ENCODE measurements at regions not wholly inside any gene's neighbourhood (a gene's known extent, or its start where the extent isn't known, plus 50 kb on each side); places are given as distances from the start of the nearest gene placed in this dataset.

GRCh38 chr22:25361899-25362214, 142.4 kb downstream of the CRYBB2 start:
- Histone ChIP-seq H4K8ac (ENCODE audit: low read depth, low read length) (no peak overlapping the region), H3K27me3 (ENCODE audit: control insufficient read depth in 3 of 3, insufficient read depth in 3 of 3, low read depth in 1 of 3, low read length in 3 of 3) (no peaks in the 10 kb centered on the region), H2AFZ (ENCODE audit: low read length) (no peak overlapping the region), H4K91ac (ENCODE audit: low read depth, low read length, poor library complexity) (no peak overlapping the region), H3K4me2 (ENCODE audit: insufficient read depth, low read length, poor library complexity, severe bottlenecking) (no peak overlapping the region), H3K9ac (ENCODE audit: low read depth, low read length, poor library complexity) (no peak overlapping the region), H2BK15ac (ENCODE audit: low read length) (no peak overlapping the region), H3K23ac (ENCODE audit: low read depth, low read length, poor library complexity) (no peak overlapping the region), H3K14ac (ENCODE audit: low read length) (no peak overlapping the region), H3K9me3 (replicated peaks in 1 of 2; ENCODE audit: control insufficient read depth in 2 of 2, insufficient read depth in 1 of 2, low read depth in 1 of 2, low read length in 2 of 2) (no peaks in the 10 kb centered on the region), H3K79me1 (ENCODE audit: low read depth, low read length) (peaks cover 8% of the 10 kb centered on the region), H3K4me3 (ENCODE audit: low read length in 2 of 2) (no peak overlapping the region), H2BK120ac (ENCODE audit: low read depth, low read length) (no peak overlapping the region), H3K36me3 (replicated peaks in 1 of 2; ENCODE audit: control insufficient read depth in 2 of 2, insufficient read depth in 2 of 2, low read length in 2 of 2) (peaks cover 8 to 14% of the 10 kb centered on the region in 2 donors), H3K27ac (replicated peaks; ENCODE audit: low read length) (no peak overlapping the region), H3K4me1 (ENCODE audit: control insufficient read depth in 2 of 2, insufficient read depth in 1 of 2, low read depth in 1 of 2, low read length in 2 of 2) (peaks cover 0 to 2% of the 10 kb centered on the region in 2 donors), H2AK5ac (ENCODE audit: low read depth, low read length) (no peak overlapping the region), H3K18ac (ENCODE audit: low read length) (no peak overlapping the region), H2BK12ac (ENCODE audit: low read length) (no peak overlapping the region), H3K4ac (ENCODE audit: low read length) (no peak overlapping the region), H2BK5ac (ENCODE audit: low read length) (no peak overlapping the region)
- no CpG with 5 or more reads among the region's 4 CpGs for WGBS, 2 donors (ENCODE audit: extremely low coverage in 2 of 2, insufficient read length in 2 of 2, insufficient replicate concordance in 1 of 2)
- no peak for DNase-seq (ENCODE audit: low spot score)

GRCh38 chr22:25362215-25362882, 142.9 kb downstream of the CRYBB2 start:
- Histone ChIP-seq H3K9me3 (replicated peaks in 1 of 2; ENCODE audit: control insufficient read depth in 2 of 2, insufficient read depth in 1 of 2, low read depth in 1 of 2, low read length in 2 of 2) (no peaks in the 10 kb centered on the region), H2BK120ac (ENCODE audit: low read depth, low read length) (no peak overlapping the region), H3K9ac (ENCODE audit: low read depth, low read length, poor library complexity) (no peak overlapping the region), H3K36me3 (replicated peaks in 1 of 2; ENCODE audit: control insufficient read depth in 2 of 2, insufficient read depth in 2 of 2, low read length in 2 of 2) (peaks cover 8 to 11% of the 10 kb centered on the region in 2 donors), H3K4me3 (ENCODE audit: low read length in 2 of 2) (no peak overlapping the region), H4K8ac (ENCODE audit: low read depth, low read length) (peak overlapping the region; percentile 76), H3K4me2 (ENCODE audit: insufficient read depth, low read length, poor library complexity, severe bottlenecking) (no peak overlapping the region), H3K27ac (replicated peaks; ENCODE audit: low read length) (no peak overlapping the region), H4K91ac (ENCODE audit: low read depth, low read length, poor library complexity) (no peak overlapping the region), H2BK12ac (ENCODE audit: low read length) (no peak overlapping the region), H3K18ac (ENCODE audit: low read length) (peak overlapping the region; percentile 81), H2BK15ac (ENCODE audit: low read length) (no peak overlapping the region), H2BK5ac (ENCODE audit: low read length) (peak overlapping the region; percentile 57), H2AK5ac (ENCODE audit: low read depth, low read length) (no peak overlapping the region), H3K23ac (ENCODE audit: low read depth, low read length, poor library complexity) (peak overlapping the region; percentile 85), H2AFZ (ENCODE audit: low read length) (no peak overlapping the region), H3K14ac (ENCODE audit: low read length) (peak overlapping the region; percentile 89), H3K79me1 (ENCODE audit: low read depth, low read length) (peaks cover 8% of the 10 kb centered on the region), H3K4ac (ENCODE audit: low read length) (no peak overlapping the region), H3K4me1 (ENCODE audit: control insufficient read depth in 2 of 2, insufficient read depth in 1 of 2, low read depth in 1 of 2, low read length in 2 of 2) (peaks cover 0 to 2% of the 10 kb centered on the region in 2 donors), H3K27me3 (ENCODE audit: control insufficient read depth in 3 of 3, insufficient read depth in 3 of 3, low read depth in 1 of 3, low read length in 3 of 3) (no peaks in the 10 kb centered on the region)
- DNase-seq (ENCODE audit: low spot score): peak; percentile 67
- WGBS, 2 donors (ENCODE audit: extremely low coverage in 2 of 2, insufficient read length in 2 of 2, insufficient replicate concordance in 1 of 2): no CpG with 5 or more reads among the region's 17 CpGs

GRCh38 chr22:25362883-25363240, 143.4 kb downstream of the CRYBB2 start:
- DNase-seq (ENCODE audit: low spot score): no peak
- no peak overlapping the region for H3K4me2 ChIP-seq (ENCODE audit: insufficient read depth, low read length, poor library complexity, severe bottlenecking)
- H4K91ac ChIP-seq (ENCODE audit: low read depth, low read length, poor library complexity): no peak overlapping the region
- H2AK5ac ChIP-seq (ENCODE audit: low read depth, low read length): no peak overlapping the region
- H3K4me1 ChIP-seq (ENCODE audit: control insufficient read depth in 2 of 2, insufficient read depth in 1 of 2, low read depth in 1 of 2, low read length in 2 of 2): peaks cover 0 to 2% of the 10 kb centered on the region in 2 donors
- no peaks in the 10 kb centered on the region for H3K9me3 ChIP-seq (replicated peaks in 1 of 2; ENCODE audit: control insufficient read depth in 2 of 2, insufficient read depth in 1 of 2, low read depth in 1 of 2, low read length in 2 of 2)
- no peak overlapping the region for H3K27ac ChIP-seq (replicated peaks; ENCODE audit: low read length)
- H2BK15ac ChIP-seq (ENCODE audit: low read length): no peak overlapping the region
- no peak overlapping the region for H3K4ac ChIP-seq (ENCODE audit: low read length)
- peaks cover 8% of the 10 kb centered on the region in 2 donors for H3K36me3 ChIP-seq (replicated peaks in 1 of 2; ENCODE audit: control insufficient read depth in 2 of 2, insufficient read depth in 2 of 2, low read length in 2 of 2)
- H3K9ac ChIP-seq (ENCODE audit: low read depth, low read length, poor library complexity): no peak overlapping the region
- H2BK12ac ChIP-seq (ENCODE audit: low read length): no peak overlapping the region
- H3K14ac ChIP-seq (ENCODE audit: low read length): peak overlapping the region; percentile 89
- H2BK120ac ChIP-seq (ENCODE audit: low read depth, low read length): no peak overlapping the region
- H3K23ac ChIP-seq (ENCODE audit: low read depth, low read length, poor library complexity): peak overlapping the region; percentile 85
- peaks cover 8% of the 10 kb centered on the region for H3K79me1 ChIP-seq (ENCODE audit: low read depth, low read length)
- H4K8ac ChIP-seq (ENCODE audit: low read depth, low read length): peak overlapping the region; percentile 76
- no peak overlapping the region for H3K4me3 ChIP-seq (ENCODE audit: low read length in 2 of 2)
- no peaks in the 10 kb centered on the region for H3K27me3 ChIP-seq (ENCODE audit: control insufficient read depth in 3 of 3, insufficient read depth in 3 of 3, low read depth in 1 of 3, low read length in 3 of 3)
- no peak overlapping the region for H2AFZ ChIP-seq (ENCODE audit: low read length)
- WGBS, 2 donors (ENCODE audit: extremely low coverage in 2 of 2, insufficient read length in 2 of 2, insufficient replicate concordance in 1 of 2): no CpG with 5 or more reads among the region's 11 CpGs
- peak overlapping the region; percentile 52 for H3K18ac ChIP-seq (ENCODE audit: low read length)
- peak overlapping the region; percentile 57 for H2BK5ac ChIP-seq (ENCODE audit: low read length)

- Histone ChIP-seq H2BK12ac (ENCODE audit: low read length) (no peak overlapping the region), H3K27me3 (ENCODE audit: control insufficient read depth in 3 of 3, insufficient read depth in 3 of 3, low read depth in 1 of 3, low read length in 3 of 3) (no peaks in the 10 kb centered on the region), H3K18ac (ENCODE audit: low read length) (no peak overlapping the region), H3K4me2 (ENCODE audit: insufficient read depth, low read length, poor library complexity, severe bottlenecking) (no peak overlapping the region), H3K4me1 (ENCODE audit: control insufficient read depth in 2 of 2, insufficient read depth in 1 of 2, low read depth in 1 of 2, low read length in 2 of 2) (peaks cover 0 to 2% of the 10 kb centered on the region in 2 donors), H3K9ac (ENCODE audit: low read depth, low read length, poor library complexity) (no peak overlapping the region), H4K91ac (ENCODE audit: low read depth, low read length, poor library complexity) (no peak overlapping the region), H2BK5ac (ENCODE audit: low read length) (no peak overlapping the region), H2AK5ac (ENCODE audit: low read depth, low read length) (no peak overlapping the region), H4K8ac (ENCODE audit: low read depth, low read length) (no peak overlapping the region), H3K36me3 (replicated peaks in 1 of 2; ENCODE audit: control insufficient read depth in 2 of 2, insufficient read depth in 2 of 2, low read length in 2 of 2) (peaks cover 8% of the 10 kb centered on the region in 2 donors), H3K4ac (ENCODE audit: low read length) (no peak overlapping the region), H2AFZ (ENCODE audit: low read length) (no peak overlapping the region), H3K14ac (ENCODE audit: low read length) (no peak overlapping the region), H2BK15ac (ENCODE audit: low read length) (no peak overlapping the region), H3K9me3 (replicated peaks in 1 of 2; ENCODE audit: control insufficient read depth in 2 of 2, insufficient read depth in 1 of 2, low read depth in 1 of 2, low read length in 2 of 2) (no peaks in the 10 kb centered on the region), H3K79me1 (ENCODE audit: low read depth, low read length) (peaks cover 8% of the 10 kb centered on the region), H3K27ac (replicated peaks; ENCODE audit: low read length) (no peak overlapping the region), H3K4me3 (ENCODE audit: low read length in 2 of 2) (no peak overlapping the region), H2BK120ac (ENCODE audit: low read depth, low read length) (no peak overlapping the region), H3K23ac (ENCODE audit: low read depth, low read length, poor library complexity) (no peak overlapping the region)
- no CpG with 5 or more reads among the region's 8 CpGs for WGBS, 2 donors (ENCODE audit: extremely low coverage in 2 of 2, insufficient read length in 2 of 2, insufficient replicate concordance in 1 of 2)
- DNase-seq (ENCODE audit: low spot score): no peak
These were observed 144.0 kb downstream of the CRYBB2 start for GRCh38 chr22:25363474-25363873.

Measured in neuronal stem cell (in vitro differentiated cells).